GM23338 (cell line): ENCODE measurements at regions not wholly inside any gene's neighbourhood (a gene's known extent, or its start where the extent isn't known, plus 50 kb on each side); places are given as distances from the start of the nearest gene placed in this dataset.

Experiments used
- ATAC-seq: fragments of 200-7000 bp; cut with Tn5 transposase; 3 replicates; pipeline ENCODE4 v1.9.1; 2020
- DNase-seq: peaks from one replicate; pipeline ENCODE4 v3.0.0-alpha.2; 2015; ENCODE audit warnings: low spot score
- H2AFZ ChIP-seq: fragments of 200-600 bp; sonication (generic); 2 replicates; pipeline ENCODE4 v1.8.0; 2016; ENCODE audit warnings: antibody characterized with exemption, mild to moderate bottlenecking, moderate library complexity
- H3F3A ChIP-seq: fragments of 200-600 bp; sonication (generic); replicated peaks from 2 replicates; pipeline ENCODE4 v1.8.0; 2017; ENCODE audit warnings: antibody characterized with exemption, mixed run types, low read depth
- H3K27ac ChIP-seq: fragments of 200-600 bp; sonication (generic); 2 replicates; pipeline ENCODE4 v1.6.1; 2016; ENCODE audit warnings: low read depth
- H3K27me3 ChIP-seq: fragments of 200-600 bp; sonication (generic); 2 replicates; pipeline ENCODE4 v1.8.0; 2016; ENCODE audit warnings: mild to moderate bottlenecking, mixed run types, moderate library complexity; ENCODE audit not compliant: insufficient read depth
- H3K36me3 ChIP-seq: fragments of 200-600 bp; sonication (generic); 2 replicates; pipeline ENCODE4 v1.8.0; 2016; ENCODE audit warnings: mild to moderate bottlenecking; ENCODE audit not compliant: insufficient read depth
- H3K4me1 ChIP-seq: fragments of 200-600 bp; sonication (generic); 2 replicates; pipeline ENCODE4 v1.8.0; 2016; ENCODE audit warnings: mild to moderate bottlenecking, moderate library complexity; ENCODE audit not compliant: insufficient read depth
- H3K4me2 ChIP-seq: fragments of 200-600 bp; sonication (generic); 2 replicates; pipeline ENCODE4 v1.7.1; 2017; ENCODE audit warnings: mixed run types
- H3K4me3 ChIP-seq: fragments of 200-600 bp; sonication (generic); 2 replicates; pipeline ENCODE4 v1.6.1; 2016; ENCODE audit warnings: mixed run types
- H3K79me2 ChIP-seq: fragments of 200-600 bp; sonication (generic); replicated peaks from 2 replicates; pipeline ENCODE4 v1.8.0; 2017; ENCODE audit warnings: mild to moderate bottlenecking; ENCODE audit not compliant: insufficient read depth
- H3K9me2 ChIP-seq: fragments of 200-600 bp; sonication (generic); 2 replicates; pipeline ENCODE4 v1.8.0; 2017; ENCODE audit not compliant: insufficient read depth
- H4K20me1 ChIP-seq: fragments of 200-600 bp; sonication (generic); replicated peaks from 2 replicates; pipeline ENCODE4 v1.8.0; 2017; ENCODE audit warnings: mild to moderate bottlenecking; ENCODE audit not compliant: insufficient read depth
- H3K27ac Mint-ChIP-seq: 2 replicates; pipeline ENCODE4 v1.8.0; 2020; ENCODE audit warnings: inconsistent platforms, mild to moderate bottlenecking, moderate library complexity, mixed read lengths
- H3K27me3 Mint-ChIP-seq: 3 replicates; pipeline ENCODE4 v1.8.0; 2022; ENCODE audit warnings: low read depth, mild to moderate bottlenecking, moderate library complexity, mixed read lengths, inconsistent platforms; ENCODE audit not compliant: insufficient read depth, poor library complexity
- H3K36me3 Mint-ChIP-seq: 3 replicates; pipeline ENCODE4 v1.8.0; 2021; ENCODE audit warnings: low read depth, mild to moderate bottlenecking, inconsistent platforms, moderate library complexity, mixed read lengths
- H3K4me1 Mint-ChIP-seq: 3 replicates; pipeline ENCODE4 v1.8.0; 2020; ENCODE audit warnings: mild to moderate bottlenecking, inconsistent platforms, mixed read lengths
- H3K4me3 Mint-ChIP-seq: 3 replicates; pipeline ENCODE4 v1.8.0; 2021; ENCODE audit warnings: moderate library complexity, mild to moderate bottlenecking, inconsistent platforms, mixed read lengths
- H3K9me3 Mint-ChIP-seq: 3 replicates; pipeline ENCODE4 v1.8.0; 2020; ENCODE audit warnings: moderate library complexity, mild to moderate bottlenecking, inconsistent platforms, mixed read lengths
- CREB1 ChIP-seq: fragments of 250-450 bp; sonication (Bioruptor Pico); IDR thresholded peaks from 2 replicates; pipeline ENCODE4 v1.5.0; 2020; ENCODE audit warnings: low read depth, mild to moderate bottlenecking, moderate library complexity
- ETS1 ChIP-seq: IDR thresholded peaks from 2 replicates; pipeline ENCODE4 v1.6.1; 2016; ENCODE audit warnings: antibody characterized with exemption
- EZH2 ChIP-seq: fragments of 200-600 bp; sonication (generic); IDR thresholded peaks from one replicate; pipeline ENCODE4 v1.8.0; 2017; ENCODE audit warnings: antibody characterized with exemption, mild to moderate bottlenecking, low read depth; ENCODE audit not compliant: unreplicated experiment
- EZH2phosphoT487 ChIP-seq: fragments of 200-600 bp; sonication (generic); IDR thresholded peaks from one replicate; pipeline ENCODE4 v1.8.1; 2018; ENCODE audit warnings: antibody characterized with exemption; ENCODE audit not compliant: unreplicated experiment
- JUNB ChIP-seq: IDR thresholded peaks from one replicate; pipeline ENCODE4 v1.6.1; 2016; ENCODE audit warnings: antibody characterized with exemption; ENCODE audit not compliant: unreplicated experiment
- NANOG ChIP-seq: IDR thresholded peaks from 2 replicates; pipeline ENCODE4 v1.6.1; 2016; ENCODE audit warnings: antibody characterized with exemption, borderline replicate concordance
- POLR2AphosphoS5 ChIP-seq: IDR thresholded peaks from 2 replicates; pipeline ENCODE4 v1.6.1; 2016; ENCODE audit warnings: antibody characterized with exemption, low read depth
- STAT1 ChIP-seq: IDR thresholded peaks from one replicate; pipeline ENCODE4 v1.6.1; 2016; ENCODE audit warnings: antibody characterized with exemption; ENCODE audit not compliant: unreplicated experiment
- ZNF114 ChIP-seq: fragments of 250-450 bp; sonication (Bioruptor Pico); IDR thresholded peaks from 2 replicates; pipeline ENCODE4 v1.5.0; 2020; ENCODE audit warnings: mild to moderate bottlenecking, moderate library complexity
- ZNF331 ChIP-seq: fragments of 250-450 bp; sonication (Bioruptor Pico); IDR thresholded peaks from 2 replicates; pipeline ENCODE4 v1.5.0; 2020; ENCODE audit warnings: low read depth, mild to moderate bottlenecking, moderate library complexity
- TF ChIP-seq, protein P1 (sequence below), 2 experiments: fragments of 200-600 bp in 1 of 2; sonication (generic) in 1 of 2; conservative IDR thresholded peaks; 2 replicates each; pipeline versions ENCODE4 v1.5.1 to v1.6.1; 2016 to 2017; ENCODE audit warnings: antibody characterized with exemption in 2 of 2, low read depth in 2 of 2, mild to moderate bottlenecking in 2 of 2, moderate library complexity in 1 of 2
- TF ChIP-seq, protein P2 (sequence below): fragments of 250-450 bp; sonication (Bioruptor Pico); IDR thresholded peaks from 2 replicates; pipeline ENCODE4 v1.5.0; 2020; ENCODE audit warnings: mild to moderate bottlenecking, moderate library complexity
- TF ChIP-seq, protein P3 (sequence below): IDR thresholded peaks from one replicate; pipeline ENCODE4 v1.6.1; 2018; ENCODE audit warnings: antibody characterized with exemption; ENCODE audit not compliant: unreplicated experiment

DNA sequence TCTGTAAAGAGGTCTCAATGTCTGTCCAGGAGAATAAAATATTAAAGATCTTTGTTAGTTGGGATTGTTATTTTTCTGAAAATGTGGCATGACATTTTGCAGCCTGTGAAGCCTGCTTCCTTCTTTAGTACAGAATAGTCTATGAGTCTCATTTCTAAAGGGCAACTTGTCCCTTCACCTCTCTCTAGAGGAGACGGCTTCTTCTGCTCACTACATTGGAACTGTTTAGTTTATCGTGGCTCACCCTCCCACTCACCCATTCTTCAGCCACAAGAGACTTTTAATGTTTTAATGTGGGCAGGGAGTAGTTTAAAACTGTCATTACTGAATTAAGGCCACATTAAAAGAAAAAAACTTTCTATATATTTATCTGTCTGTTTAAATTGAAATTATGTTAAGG is 161.0 kb downstream of the BARD1 start:
- no peaks in the 10 kb centered on the region for H3K36me3 ChIP-seq
- Mint-ChIP-seq H3K27ac (no peak overlapping the region), H3K4me3 (no peak overlapping the region), H3K4me1 (peaks cover 8% of the 10 kb centered on the region), H3K9me3 (no peaks in the 10 kb centered on the region), H3K36me3 (no peaks in the 10 kb centered on the region), H3K27me3 (peaks cover 3% of the 10 kb centered on the region)
- H4K20me1 ChIP-seq = no peaks in the 10 kb centered on the region
- H3K79me2 ChIP-seq = no peaks in the 10 kb centered on the region
- DNase-seq = no peak
- no peak overlapping the region for H2AFZ ChIP-seq
- TF ChIP-seq STAT1 (no peak), EZH2phosphoT487 (no peak), POLR2AphosphoS5 (no peak), ZNF331 (CRISPR knock-in tag) (no peak), NANOG (no peak), CREB1 (CRISPR knock-in tag) (no peak), ZNF114 (CRISPR knock-in tag) (no peak), ETS1 (no peak), EZH2 (no peak), JUNB (no peak)
- TF ChIP-seq, protein P1, sequence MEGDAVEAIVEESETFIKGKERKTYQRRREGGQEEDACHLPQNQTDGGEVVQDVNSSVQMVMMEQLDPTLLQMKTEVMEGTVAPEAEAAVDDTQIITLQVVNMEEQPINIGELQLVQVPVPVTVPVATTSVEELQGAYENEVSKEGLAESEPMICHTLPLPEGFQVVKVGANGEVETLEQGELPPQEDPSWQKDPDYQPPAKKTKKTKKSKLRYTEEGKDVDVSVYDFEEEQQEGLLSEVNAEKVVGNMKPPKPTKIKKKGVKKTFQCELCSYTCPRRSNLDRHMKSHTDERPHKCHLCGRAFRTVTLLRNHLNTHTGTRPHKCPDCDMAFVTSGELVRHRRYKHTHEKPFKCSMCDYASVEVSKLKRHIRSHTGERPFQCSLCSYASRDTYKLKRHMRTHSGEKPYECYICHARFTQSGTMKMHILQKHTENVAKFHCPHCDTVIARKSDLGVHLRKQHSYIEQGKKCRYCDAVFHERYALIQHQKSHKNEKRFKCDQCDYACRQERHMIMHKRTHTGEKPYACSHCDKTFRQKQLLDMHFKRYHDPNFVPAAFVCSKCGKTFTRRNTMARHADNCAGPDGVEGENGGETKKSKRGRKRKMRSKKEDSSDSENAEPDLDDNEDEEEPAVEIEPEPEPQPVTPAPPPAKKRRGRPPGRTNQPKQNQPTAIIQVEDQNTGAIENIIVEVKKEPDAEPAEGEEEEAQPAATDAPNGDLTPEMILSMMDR (conservative IDR thresholded peaks at IDR 0.05; ENCODE audit: low read depth in 2 of 2) = no peak
- TF ChIP-seq, protein P2, sequence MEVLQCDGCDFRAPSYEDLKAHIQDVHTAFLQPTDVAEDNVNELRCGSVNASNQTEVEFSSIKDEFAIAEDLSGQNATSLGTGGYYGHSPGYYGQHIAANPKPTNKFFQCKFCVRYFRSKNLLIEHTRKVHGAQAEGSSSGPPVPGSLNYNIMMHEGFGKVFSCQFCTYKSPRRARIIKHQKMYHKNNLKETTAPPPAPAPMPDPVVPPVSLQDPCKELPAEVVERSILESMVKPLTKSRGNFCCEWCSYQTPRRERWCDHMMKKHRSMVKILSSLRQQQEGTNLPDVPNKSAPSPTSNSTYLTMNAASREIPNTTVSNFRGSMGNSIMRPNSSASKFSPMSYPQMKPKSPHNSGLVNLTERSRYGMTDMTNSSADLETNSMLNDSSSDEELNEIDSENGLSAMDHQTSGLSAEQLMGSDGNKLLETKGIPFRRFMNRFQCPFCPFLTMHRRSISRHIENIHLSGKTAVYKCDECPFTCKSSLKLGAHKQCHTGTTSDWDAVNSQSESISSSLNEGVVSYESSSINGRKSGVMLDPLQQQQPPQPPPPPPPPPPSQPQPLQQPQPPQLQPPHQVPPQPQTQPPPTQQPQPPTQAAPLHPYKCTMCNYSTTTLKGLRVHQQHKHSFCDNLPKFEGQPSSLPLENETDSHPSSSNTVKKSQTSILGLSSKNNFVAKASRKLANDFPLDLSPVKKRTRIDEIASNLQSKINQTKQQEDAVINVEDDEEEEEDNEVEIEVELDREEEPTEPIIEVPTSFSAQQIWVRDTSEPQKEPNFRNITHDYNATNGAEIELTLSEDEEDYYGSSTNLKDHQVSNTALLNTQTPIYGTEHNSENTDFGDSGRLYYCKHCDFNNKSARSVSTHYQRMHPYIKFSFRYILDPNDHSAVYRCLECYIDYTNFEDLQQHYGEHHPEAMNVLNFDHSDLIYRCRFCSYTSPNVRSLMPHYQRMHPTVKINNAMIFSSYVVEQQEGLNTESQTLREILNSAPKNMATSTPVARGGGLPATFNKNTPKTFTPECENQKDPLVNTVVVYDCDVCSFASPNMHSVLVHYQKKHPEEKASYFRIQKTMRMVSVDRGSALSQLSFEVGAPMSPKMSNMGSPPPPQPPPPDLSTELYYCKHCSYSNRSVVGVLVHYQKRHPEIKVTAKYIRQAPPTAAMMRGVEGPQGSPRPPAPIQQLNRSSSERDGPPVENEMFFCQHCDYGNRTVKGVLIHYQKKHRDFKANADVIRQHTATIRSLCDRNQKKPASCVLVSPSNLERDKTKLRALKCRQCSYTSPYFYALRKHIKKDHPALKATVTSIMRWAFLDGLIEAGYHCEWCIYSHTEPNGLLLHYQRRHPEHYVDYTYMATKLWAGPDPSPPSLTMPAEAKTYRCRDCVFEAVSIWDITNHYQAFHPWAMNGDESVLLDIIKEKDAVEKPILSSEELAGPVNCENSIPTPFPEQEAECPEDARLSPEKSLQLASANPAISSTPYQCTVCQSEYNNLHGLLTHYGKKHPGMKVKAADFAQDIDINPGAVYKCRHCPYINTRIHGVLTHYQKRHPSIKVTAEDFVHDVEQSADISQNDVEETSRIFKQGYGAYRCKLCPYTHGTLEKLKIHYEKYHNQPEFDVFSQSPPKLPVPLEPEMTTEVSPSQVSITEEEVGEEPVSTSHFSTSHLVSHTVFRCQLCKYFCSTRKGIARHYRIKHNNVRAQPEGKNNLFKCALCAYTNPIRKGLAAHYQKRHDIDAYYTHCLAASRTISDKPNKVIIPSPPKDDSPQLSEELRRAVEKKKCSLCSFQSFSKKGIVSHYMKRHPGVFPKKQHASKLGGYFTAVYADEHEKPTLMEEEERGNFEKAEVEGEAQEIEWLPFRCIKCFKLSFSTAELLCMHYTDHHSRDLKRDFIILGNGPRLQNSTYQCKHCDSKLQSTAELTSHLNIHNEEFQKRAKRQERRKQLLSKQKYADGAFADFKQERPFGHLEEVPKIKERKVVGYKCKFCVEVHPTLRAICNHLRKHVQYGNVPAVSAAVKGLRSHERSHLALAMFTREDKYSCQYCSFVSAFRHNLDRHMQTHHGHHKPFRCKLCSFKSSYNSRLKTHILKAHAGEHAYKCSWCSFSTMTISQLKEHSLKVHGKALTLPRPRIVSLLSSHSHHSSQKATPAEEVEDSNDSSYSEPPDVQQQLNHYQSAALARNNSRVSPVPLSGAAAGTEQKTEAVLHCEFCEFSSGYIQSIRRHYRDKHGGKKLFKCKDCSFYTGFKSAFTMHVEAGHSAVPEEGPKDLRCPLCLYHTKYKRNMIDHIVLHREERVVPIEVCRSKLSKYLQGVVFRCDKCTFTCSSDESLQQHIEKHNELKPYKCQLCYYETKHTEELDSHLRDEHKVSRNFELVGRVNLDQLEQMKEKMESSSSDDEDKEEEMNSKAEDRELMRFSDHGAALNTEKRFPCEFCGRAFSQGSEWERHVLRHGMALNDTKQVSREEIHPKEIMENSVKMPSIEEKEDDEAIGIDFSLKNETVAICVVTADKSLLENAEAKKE (CRISPR knock-in tag) = no peak
- TF ChIP-seq, protein P3, sequence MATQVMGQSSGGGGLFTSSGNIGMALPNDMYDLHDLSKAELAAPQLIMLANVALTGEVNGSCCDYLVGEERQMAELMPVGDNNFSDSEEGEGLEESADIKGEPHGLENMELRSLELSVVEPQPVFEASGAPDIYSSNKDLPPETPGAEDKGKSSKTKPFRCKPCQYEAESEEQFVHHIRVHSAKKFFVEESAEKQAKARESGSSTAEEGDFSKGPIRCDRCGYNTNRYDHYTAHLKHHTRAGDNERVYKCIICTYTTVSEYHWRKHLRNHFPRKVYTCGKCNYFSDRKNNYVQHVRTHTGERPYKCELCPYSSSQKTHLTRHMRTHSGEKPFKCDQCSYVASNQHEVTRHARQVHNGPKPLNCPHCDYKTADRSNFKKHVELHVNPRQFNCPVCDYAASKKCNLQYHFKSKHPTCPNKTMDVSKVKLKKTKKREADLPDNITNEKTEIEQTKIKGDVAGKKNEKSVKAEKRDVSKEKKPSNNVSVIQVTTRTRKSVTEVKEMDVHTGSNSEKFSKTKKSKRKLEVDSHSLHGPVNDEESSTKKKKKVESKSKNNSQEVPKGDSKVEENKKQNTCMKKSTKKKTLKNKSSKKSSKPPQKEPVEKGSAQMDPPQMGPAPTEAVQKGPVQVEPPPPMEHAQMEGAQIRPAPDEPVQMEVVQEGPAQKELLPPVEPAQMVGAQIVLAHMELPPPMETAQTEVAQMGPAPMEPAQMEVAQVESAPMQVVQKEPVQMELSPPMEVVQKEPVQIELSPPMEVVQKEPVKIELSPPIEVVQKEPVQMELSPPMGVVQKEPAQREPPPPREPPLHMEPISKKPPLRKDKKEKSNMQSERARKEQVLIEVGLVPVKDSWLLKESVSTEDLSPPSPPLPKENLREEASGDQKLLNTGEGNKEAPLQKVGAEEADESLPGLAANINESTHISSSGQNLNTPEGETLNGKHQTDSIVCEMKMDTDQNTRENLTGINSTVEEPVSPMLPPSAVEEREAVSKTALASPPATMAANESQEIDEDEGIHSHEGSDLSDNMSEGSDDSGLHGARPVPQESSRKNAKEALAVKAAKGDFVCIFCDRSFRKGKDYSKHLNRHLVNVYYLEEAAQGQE = no peak
- H3K4me3 ChIP-seq = no peak overlapping the region
- H3K4me2 ChIP-seq = no peak overlapping the region
- H3K27ac ChIP-seq = no peak overlapping the region
- H3F3A ChIP-seq = no peaks in the 10 kb centered on the region
- no peaks in the 10 kb centered on the region for H3K9me2 ChIP-seq
- H3K4me1 ChIP-seq = no peaks in the 10 kb centered on the region
- no peaks in the 10 kb centered on the region for H3K27me3 ChIP-seq
- no peak for ATAC-seq
